GM23248 (cell line): ENCODE measurements at regions not wholly inside any gene's neighbourhood (a gene's known extent, or its start where the extent isn't known, plus 50 kb on each side); places are given as distances from the start of the nearest gene placed in this dataset.

Source experiments
- EZH2 ChIP-seq: fragments of 200-600 bp; sonication (generic); IDR thresholded peaks from 2 replicates; pipeline ENCODE4 v1.6.1; 2018; ENCODE audit warnings: antibody characterized with exemption, mild to moderate bottlenecking; ENCODE audit not compliant: insufficient read depth, poor library complexity, severe bottlenecking
- EZH2phosphoT487 ChIP-seq: fragments of 200-600 bp; sonication (generic); IDR thresholded peaks from 2 replicates; pipeline ENCODE4 v1.6.1; 2018; ENCODE audit warnings: antibody characterized with exemption, moderate library complexity, mild to moderate bottlenecking, low read depth; ENCODE audit not compliant: insufficient read depth

- TF ChIP-seq EZH2 (no peak), EZH2phosphoT487 (no peak)
These were observed 118.6 kb upstream of the SIX2 start for GRCh38 chr2:45127891-45128290.
